Fibroblast of villous mesenchyme (primary cell): ENCODE measurements at regions not wholly inside any gene's neighbourhood (a gene's known extent, or its start where the extent isn't known, plus 50 kb on each side); places are given as distances from the start of the nearest gene placed in this dataset.

Experiments
- DNase-seq: peaks from one replicate; pipeline ENCODE4 v3.0.0-alpha.2; 2010; ENCODE audit warnings: low read depth
- H3K4me3 ChIP-seq: 2 replicates; pipeline ENCODE4 v1.5.1; 2011; ENCODE audit warnings: low read depth, mild to moderate bottlenecking, low read length
- TF ChIP-seq, protein P1 (sequence below): IDR thresholded peaks from 2 replicates; pipeline ENCODE4 v1.5.1; 2012; ENCODE audit warnings: low read depth, mild to moderate bottlenecking, low read length; ENCODE audit not compliant: insufficient read depth

GRCh38 chr2:240213226-240213475, 72.7 kb upstream of the OTOS start:
- TF ChIP-seq, protein P1, sequence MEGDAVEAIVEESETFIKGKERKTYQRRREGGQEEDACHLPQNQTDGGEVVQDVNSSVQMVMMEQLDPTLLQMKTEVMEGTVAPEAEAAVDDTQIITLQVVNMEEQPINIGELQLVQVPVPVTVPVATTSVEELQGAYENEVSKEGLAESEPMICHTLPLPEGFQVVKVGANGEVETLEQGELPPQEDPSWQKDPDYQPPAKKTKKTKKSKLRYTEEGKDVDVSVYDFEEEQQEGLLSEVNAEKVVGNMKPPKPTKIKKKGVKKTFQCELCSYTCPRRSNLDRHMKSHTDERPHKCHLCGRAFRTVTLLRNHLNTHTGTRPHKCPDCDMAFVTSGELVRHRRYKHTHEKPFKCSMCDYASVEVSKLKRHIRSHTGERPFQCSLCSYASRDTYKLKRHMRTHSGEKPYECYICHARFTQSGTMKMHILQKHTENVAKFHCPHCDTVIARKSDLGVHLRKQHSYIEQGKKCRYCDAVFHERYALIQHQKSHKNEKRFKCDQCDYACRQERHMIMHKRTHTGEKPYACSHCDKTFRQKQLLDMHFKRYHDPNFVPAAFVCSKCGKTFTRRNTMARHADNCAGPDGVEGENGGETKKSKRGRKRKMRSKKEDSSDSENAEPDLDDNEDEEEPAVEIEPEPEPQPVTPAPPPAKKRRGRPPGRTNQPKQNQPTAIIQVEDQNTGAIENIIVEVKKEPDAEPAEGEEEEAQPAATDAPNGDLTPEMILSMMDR, result no peak
- no peak for DNase-seq
- no peak overlapping the region for H3K4me3 ChIP-seq

- no peak for DNase-seq
- TF ChIP-seq, protein P1, result no peak
- H3K4me3 ChIP-seq, result no peak overlapping the region
Observed at GRCh38 chr2:240213476-240214421, 73.3 kb upstream of the OTOS start.

GRCh38 chr2:240214790-240215675, 74.6 kb upstream of the OTOS start:
- DNase-seq, result no peak

GRCh38 chr2:240215676-240216051, 75.2 kb upstream of the OTOS start:
- H3K4me3 ChIP-seq, result no peak overlapping the region
- no peak for DNase-seq
- TF ChIP-seq, protein P1, result no peak

More at GRCh38 chr2:240214790-240215675, 74.6 kb upstream of the OTOS start:
- no peak overlapping the region for H3K4me3 ChIP-seq
- TF ChIP-seq, protein P1, result no peak

- TF ChIP-seq, protein P1, result no peak
- no peak for DNase-seq
- no peak overlapping the region for H3K4me3 ChIP-seq
Observed at GRCh38 chr2:240216167-240216566, 75.7 kb upstream of the OTOS start.

- TF ChIP-seq, protein P1, result no peak
- H3K4me3 ChIP-seq, result no peak overlapping the region
- no peak for DNase-seq
Observed at GRCh38 chr2:240217431-240218301, 77.2 kb upstream of the OTOS start.
